ENCODE measurements at regions not wholly inside any gene's neighbourhood (a gene's known extent, or its start where the extent isn't known, plus 50 kb on each side); places are given as distances from the start of the nearest gene placed in this dataset.

GRCh38 chr5:124341066-124341858 lies 405.2 kb downstream of the ZNF608 start:
- TF ChIP-seq EZH2 (IDR thresholded peaks at IDR 0.05; ENCODE audit: insufficient read depth, poor library complexity, severe bottlenecking) (no peak), EZH2phosphoT487 (IDR thresholded peaks at IDR 0.05; ENCODE audit: insufficient read depth, low read depth) (no peak)
